GM23248 (cell line): ENCODE measurements at regions not wholly inside any gene's neighbourhood (a gene's known extent, or its start where the extent isn't known, plus 50 kb on each side); places are given as distances from the start of the nearest gene placed in this dataset.

Experiments used
- EZH2 ChIP-seq: fragments of 200-600 bp; sonication (generic); IDR thresholded peaks from 2 replicates; pipeline ENCODE4 v1.6.1; 2018; ENCODE audit warnings: antibody characterized with exemption, mild to moderate bottlenecking; ENCODE audit not compliant: insufficient read depth, poor library complexity, severe bottlenecking
- EZH2phosphoT487 ChIP-seq: fragments of 200-600 bp; sonication (generic); IDR thresholded peaks from 2 replicates; pipeline ENCODE4 v1.6.1; 2018; ENCODE audit warnings: antibody characterized with exemption, moderate library complexity, mild to moderate bottlenecking, low read depth; ENCODE audit not compliant: insufficient read depth

DNA sequence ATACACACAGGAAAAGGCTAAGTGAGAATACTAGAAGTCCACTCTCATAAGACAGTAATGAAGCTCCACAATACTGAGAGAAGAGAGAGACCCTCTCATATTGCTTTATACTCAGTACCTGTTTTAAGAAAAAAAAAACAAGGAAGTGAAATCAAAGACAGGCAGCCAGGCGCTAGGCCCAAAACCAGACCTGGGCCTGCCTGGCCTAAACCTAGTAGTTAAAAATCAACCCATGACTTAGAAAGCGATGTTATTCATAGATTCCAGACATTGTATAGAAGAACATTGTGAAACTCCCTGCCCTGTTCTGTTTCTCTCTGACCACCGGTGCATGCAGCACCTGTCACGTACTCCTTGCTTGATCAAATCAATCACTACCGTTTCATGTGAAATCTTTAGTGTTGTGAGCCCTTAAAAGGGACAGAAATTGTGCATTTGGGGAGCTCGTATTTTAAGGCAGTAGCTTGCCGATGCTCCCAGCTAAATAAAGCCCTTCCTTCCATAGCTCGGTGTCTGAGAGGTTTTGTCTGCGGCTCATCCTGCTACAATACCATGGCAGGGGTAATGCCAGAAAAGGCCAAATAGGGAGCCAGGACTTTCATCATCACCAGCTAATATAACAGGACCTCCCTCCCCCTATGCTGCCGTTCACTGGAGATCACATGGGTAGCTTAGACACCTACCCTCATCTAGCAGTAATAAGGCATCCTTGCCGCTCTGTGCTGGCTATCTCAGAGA, 1294.1 kb downstream of the NSUN3 start:
- TF ChIP-seq EZH2 (no peak), EZH2phosphoT487 (no peak)
